Spleen (tissue), 11 donors: ENCODE measurements at regions not wholly inside any gene's neighbourhood (a gene's known extent, or its start where the extent isn't known, plus 50 kb on each side); places are given as distances from the start of the nearest gene placed in this dataset.
"Not testable (repeated sequence)": the region's sequence is repeated elsewhere in the genome, so short reads cannot be mapped to it uniquely, and the experiment has no call there.

Source experiments
- DNase-seq: peaks from one replicate; pipeline ENCODE4 v3.0.0-alpha.2; 2020
- H3K27ac ChIP-seq, 8 donors: fragments of 200-600 bp; sonication (generic) in 7 of 8; 1 replicate in 4 of 8; 2 replicates in 4 of 8; pipeline versions ENCODE4 v1.5.0 to v1.8.0; 2016 to 2021; ENCODE audit warnings: inconsistent platforms in 4 of 8, mild to moderate bottlenecking in 4 of 8, moderate library complexity in 1 of 8
- H3K27me3 ChIP-seq, 7 donors: fragments of 200-600 bp; sonication (generic) in 6 of 7; replicated peaks in 1 of 7; 1 replicate in 4 of 7; 2 replicates in 3 of 7; pipeline versions ENCODE4 v1.5.0 to v1.8.0; 2016 to 2021; ENCODE audit warnings: inconsistent platforms in 3 of 7, mild to moderate bottlenecking in 1 of 7
- H3K36me3 ChIP-seq, 6 donors: fragments of 200-600 bp; sonication (generic) in 5 of 6; 1 replicate in 4 of 6; 2 replicates in 2 of 6; pipeline versions ENCODE4 v1.5.0 to v1.8.0; 2016 to 2021; ENCODE audit warnings: inconsistent platforms in 2 of 6
- H3K4me1 ChIP-seq, 6 donors: fragments of 200-600 bp; sonication (generic) in 5 of 6; 1 replicate in 3 of 6; 2 replicates in 3 of 6; pipeline versions ENCODE4 v1.5.0 to v1.8.0; 2016 to 2021; ENCODE audit warnings: inconsistent platforms in 3 of 6
- H3K4me3 ChIP-seq, 8 donors: fragments of 200-600 bp; sonication (generic) in 7 of 8; 1 replicate in 4 of 8; 2 replicates in 4 of 8; pipeline versions ENCODE4 v1.5.0 to v1.8.0; 2016 to 2021; ENCODE audit warnings: inconsistent platforms in 4 of 8, mild to moderate bottlenecking in 4 of 8, moderate library complexity in 2 of 8
- H3K9me3 ChIP-seq, 8 donors: fragments of 200-600 bp; sonication (generic) in 7 of 8; 1 replicate in 4 of 8; 2 replicates in 4 of 8; pipeline versions ENCODE4 v1.5.0 to v1.8.0; 2016 to 2021; ENCODE audit warnings: inconsistent platforms in 4 of 8
- CTCF ChIP-seq, 11 experiments: fragments of 200-600 bp in 7 of 11; fragments of 450-650 bp in 4 of 11; sonication (generic) in 4 of 11; IDR thresholded peaks in 8 of 11; conservative IDR thresholded peaks in 3 of 11; 1 replicate in 7 of 11; 2 replicates in 4 of 11; pipeline versions ENCODE4 v1.4.0 to v1.8.0; 2016 to 2021; ENCODE audit warnings: antibody characterized with exemption in 11 of 11, inconsistent platforms in 4 of 11, mild to moderate bottlenecking in 1 of 11
- POLR2A ChIP-seq, 3 donors: fragments of 450-650 bp; IDR thresholded peaks; one replicate each; pipeline ENCODE4 v1.5.1; 2017; ENCODE audit warnings: antibody characterized with exemption in 3 of 3, mild to moderate bottlenecking in 1 of 3
- POLR2AphosphoS5 ChIP-seq, 3 donors: sonication (generic); formaldehyde crosslinking; IDR thresholded peaks; one replicate each; pipeline ENCODE4 v1.5.1; 2017; ENCODE audit warnings: antibody characterized with exemption in 3 of 3
- WGBS, 5 donors: extraction: QIAGEN DNeasy Blood & Tissue Kit in 3 of 5; methylation state at CpG; one replicate each; pipeline versions ENCODE4 v1.1.5 to v1.1.7; 2013 to 2018; 5-methylcytosine and 5-hydroxymethylcytosine counted together
- intact Hi-C: fragments of 100-400 bp; cut with DNase I; formaldehyde crosslinking; loops from one replicate; pipeline ENCODE4 v1.15.0; 2023; ENCODE audit warnings: low total_unique reads
- donor health status: healthy with polysubstance abuse.
- donor health status: DM: no; HTN: no; CAD: no; lungs with moderate emphysema.
- donor health status: DM: no; HTN: no; CAD: no.
- donor health status: Bipolar disorder and iron deficiency.
- donor health status: healthy.
- donor health status: DM: no; HTN: no; CAD: no.
- donor health status: DM: yes; HTN: yes; CAD: no.

GRCh38 chr6:170037541-170038250 lies 253.2 kb downstream of the DLL1 start:
- intact Hi-C loops = no loop called here
- Histone ChIP-seq H3K4me1 (peaks cover 0 to 6% (median 0%) of the 10 kb centered on the region in 6 donors), H3K27me3 (no peaks in the 10 kb centered on the region), H3K9me3 (peaks cover 0 to 31% (median 13%) of the 10 kb centered on the region in 8 donors), H3K27ac (peak overlapping the region in 6 of 8 donors; percentile 58 to 77 (median 68)), H3K4me3 (no peak overlapping the region), H3K36me3 (no peaks in the 10 kb centered on the region)
- WGBS, 5 donors = 75 to 82% (median 76%) methylated on average over 12 to 15 of the region's 15 CpGs
- peak; percentile 67 for DNase-seq
- TF ChIP-seq POLR2AphosphoS5 (IDR thresholded peaks at IDR 0.05) = peak; percentile 66 to 72 (median 67)
- TF ChIP-seq CTCF (IDR thresholded peaks at IDR 0.05 in 8 of 11, conservative IDR thresholded peaks at IDR 0.05 in 3 of 11) = no peak

GRCh38 chr6:170036916-170037315 lies 254.0 kb downstream of the DLL1 start:
- Histone ChIP-seq H3K4me1 (peaks cover 0 to 6% (median 0%) of the 10 kb centered on the region in 6 donors), H3K27me3 (no peaks in the 10 kb centered on the region), H3K4me3 (no peak overlapping the region), H3K27ac (peak overlapping the region in 6 of 8 donors; percentile 58 to 77 (median 68)), H3K9me3 (peaks cover 0 to 31% (median 13%) of the 10 kb centered on the region in 8 donors), H3K36me3 (no peaks in the 10 kb centered on the region)
- intact Hi-C loops = no loop called here
- peak; percentile 48 for DNase-seq
- TF ChIP-seq POLR2AphosphoS5 (IDR thresholded peaks at IDR 0.05) = no peak
- no peak for TF ChIP-seq CTCF (IDR thresholded peaks at IDR 0.05 in 8 of 11, conservative IDR thresholded peaks at IDR 0.05 in 3 of 11)
- TF ChIP-seq POLR2A (IDR thresholded peaks at IDR 0.05) = no peak
- 64 to 72% (median 66%) methylated on average over 7 of the region's 7 CpGs for WGBS, 5 donors

GRCh38 chr6:170036367-170036766 lies 254.5 kb downstream of the DLL1 start:
- Histone ChIP-seq H3K9me3 (peaks cover 0 to 28% (median 13%) of the 10 kb centered on the region in 8 donors), H3K27ac (peak overlapping the region in 3 of 8 donors; percentile 67 to 77 (median 77))
- H3K27me3 ChIP-seq, H3K4me1 ChIP-seq, DNase-seq, intact Hi-C loops, H3K36me3 ChIP-seq, H3K4me3 ChIP-seq: not testable (repeated sequence)
- 48 to 72% (median 66%) methylated on average over 1 of the region's 1 CpG for WGBS, 5 donors

GRCh38 chr6:170035901-170036304 lies 255.0 kb downstream of the DLL1 start:
- TF ChIP-seq POLR2AphosphoS5 (IDR thresholded peaks at IDR 0.05) = no peak
- Histone ChIP-seq H3K27ac (peak overlapping the region in 1 of 8 donors; percentile 77), H3K27me3 (peaks cover 0 to 8% (median 0%) of the 10 kb centered on the region in 7 donors), H3K4me1 (peaks cover 0 to 6% (median 0%) of the 10 kb centered on the region in 6 donors), H3K4me3 (no peak overlapping the region), H3K9me3 (peaks cover 0 to 28% (median 13%) of the 10 kb centered on the region in 8 donors), H3K36me3 (no peaks in the 10 kb centered on the region)
- 72 to 92% (median 87%) methylated on average over 4 of the region's 4 CpGs for WGBS, 5 donors
- intact Hi-C loops = no loop called here
- peak; percentile 23 for DNase-seq

- H3K4me1 ChIP-seq = peaks cover 0 to 6% (median 0%) of the 10 kb centered on the region in 6 donors
- H3K4me3 ChIP-seq = no peak overlapping the region
- H3K36me3 ChIP-seq = no peaks in the 10 kb centered on the region
- WGBS, 5 donors = 80 to 97% (median 88%) methylated on average over 3 of the region's 3 CpGs
- intact Hi-C loops = no loop called here
- H3K9me3 ChIP-seq = peaks cover 0 to 28% (median 13%) of the 10 kb centered on the region in 8 donors
- peaks cover 0 to 10% (median 0%) of the 10 kb centered on the region in 7 donors for H3K27me3 ChIP-seq
- no peak for DNase-seq
- TF ChIP-seq CTCF (IDR thresholded peaks at IDR 0.05 in 8 of 11, conservative IDR thresholded peaks at IDR 0.05 in 3 of 11) (no peak), POLR2AphosphoS5 (IDR thresholded peaks at IDR 0.05) (no peak), POLR2A (IDR thresholded peaks at IDR 0.05) (no peak)
- H3K27ac ChIP-seq = no peak overlapping the region
These were observed 255.8 kb downstream of the DLL1 start for GRCh38 chr6:170035044-170035443.
